ENCODE measurements at regions not wholly inside any gene's neighbourhood (a gene's known extent, or its start where the extent isn't known, plus 50 kb on each side); places are given as distances from the start of the nearest gene placed in this dataset.

DNA sequence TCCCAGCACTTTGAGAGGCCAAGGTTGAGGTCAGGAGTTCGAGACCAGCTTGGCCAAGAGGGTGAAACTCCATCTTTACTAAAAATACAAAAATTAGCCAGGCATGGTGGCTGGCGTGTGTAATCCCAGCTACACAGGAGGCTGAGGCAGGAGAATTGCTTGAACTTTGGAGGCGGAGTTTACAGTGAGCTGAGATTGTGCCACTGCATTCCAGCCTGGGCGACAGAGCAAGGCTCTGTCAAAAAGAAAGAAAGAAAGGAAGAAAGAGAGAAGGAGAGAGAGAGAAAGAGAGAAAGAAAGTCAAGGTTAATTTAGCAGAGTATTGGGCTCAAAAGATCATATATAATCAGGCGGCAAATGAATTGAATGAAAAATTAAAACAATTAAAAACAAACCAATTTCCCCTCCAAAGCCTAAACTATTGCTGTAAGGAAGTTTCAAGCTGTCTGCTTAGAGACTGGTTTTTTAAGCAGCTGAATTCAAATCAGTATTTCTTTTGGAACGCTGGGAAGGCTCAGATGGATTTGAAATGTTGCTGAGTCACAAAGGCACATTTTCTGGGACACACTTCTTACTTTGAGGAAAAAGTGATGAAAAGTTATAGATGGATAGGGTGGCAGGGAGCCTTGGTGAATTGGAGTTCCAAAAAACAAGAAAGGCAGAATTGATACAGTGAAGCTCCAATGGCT, 81.3 kb upstream of the BHLHE40 start:
- Mint-ChIP-seq H3K9me3 (ENCODE audit: low read depth) (no peaks in the 10 kb centered on the region), H3K27ac (ENCODE audit: unreplicated experiment) (peak overlapping the region; percentile 94), H3K36me3 (ENCODE audit: low read depth) (no peaks in the 10 kb centered on the region), H3K27me3 (ENCODE audit: low read depth) (no peaks in the 10 kb centered on the region), H3K4me3 (ENCODE audit: unreplicated experiment) (peak overlapping the region; percentile 41), H3K4me1 (ENCODE audit: low read depth) (peaks cover 19% of the 10 kb centered on the region)
- DNase-seq (ENCODE audit: low spot score), result no peak
- TF ChIP-seq, protein P1, sequence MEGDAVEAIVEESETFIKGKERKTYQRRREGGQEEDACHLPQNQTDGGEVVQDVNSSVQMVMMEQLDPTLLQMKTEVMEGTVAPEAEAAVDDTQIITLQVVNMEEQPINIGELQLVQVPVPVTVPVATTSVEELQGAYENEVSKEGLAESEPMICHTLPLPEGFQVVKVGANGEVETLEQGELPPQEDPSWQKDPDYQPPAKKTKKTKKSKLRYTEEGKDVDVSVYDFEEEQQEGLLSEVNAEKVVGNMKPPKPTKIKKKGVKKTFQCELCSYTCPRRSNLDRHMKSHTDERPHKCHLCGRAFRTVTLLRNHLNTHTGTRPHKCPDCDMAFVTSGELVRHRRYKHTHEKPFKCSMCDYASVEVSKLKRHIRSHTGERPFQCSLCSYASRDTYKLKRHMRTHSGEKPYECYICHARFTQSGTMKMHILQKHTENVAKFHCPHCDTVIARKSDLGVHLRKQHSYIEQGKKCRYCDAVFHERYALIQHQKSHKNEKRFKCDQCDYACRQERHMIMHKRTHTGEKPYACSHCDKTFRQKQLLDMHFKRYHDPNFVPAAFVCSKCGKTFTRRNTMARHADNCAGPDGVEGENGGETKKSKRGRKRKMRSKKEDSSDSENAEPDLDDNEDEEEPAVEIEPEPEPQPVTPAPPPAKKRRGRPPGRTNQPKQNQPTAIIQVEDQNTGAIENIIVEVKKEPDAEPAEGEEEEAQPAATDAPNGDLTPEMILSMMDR (IDR thresholded peaks at IDR 0.05), result no peak

DNA sequence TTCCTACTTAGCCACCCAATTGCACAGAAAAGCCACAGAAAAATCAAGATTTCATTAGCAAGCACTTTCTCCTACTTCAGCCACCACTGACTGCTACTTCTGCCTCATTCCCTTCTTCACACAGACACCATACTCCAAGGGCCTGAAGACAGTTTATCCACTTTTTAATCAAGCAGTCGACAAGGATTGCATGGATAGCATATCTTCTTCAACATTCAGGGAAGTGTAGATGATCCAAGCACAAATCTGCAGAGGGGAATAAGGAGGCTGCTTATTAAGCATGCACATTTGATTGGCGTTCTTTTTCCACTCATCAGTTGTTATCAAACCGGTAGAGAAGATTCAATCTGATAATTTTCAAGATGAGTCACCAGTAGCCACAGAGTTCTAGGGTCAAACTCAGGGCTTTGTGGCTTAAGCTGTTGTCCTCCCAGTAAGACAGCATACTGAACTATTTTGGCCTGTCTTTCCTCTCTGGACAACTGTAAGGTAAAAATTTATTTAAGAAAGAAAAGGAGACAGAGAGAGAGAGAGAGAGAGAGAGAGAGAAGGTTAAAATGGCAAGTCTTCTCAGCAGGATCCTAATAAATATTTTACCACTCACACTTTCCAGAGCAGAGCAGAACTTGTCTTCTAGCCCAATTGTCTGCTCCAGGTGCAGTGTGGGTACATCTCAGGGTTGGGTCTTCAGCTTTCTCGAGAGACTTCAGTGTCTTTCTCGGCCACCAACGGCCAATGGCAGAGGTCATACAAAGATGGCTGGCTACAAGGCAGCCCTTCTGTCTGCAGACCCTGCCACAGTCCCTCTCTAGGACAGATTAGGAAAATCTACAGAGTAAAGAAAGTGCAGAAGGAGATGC, 80.6 kb upstream of the BHLHE40 start:
- TF ChIP-seq, protein P1 (IDR thresholded peaks at IDR 0.05), result no peak
- H3K4me1 Mint-ChIP-seq (ENCODE audit: low read depth), result peaks cover 19% of the 10 kb centered on the region
- no peaks in the 10 kb centered on the region for H3K27me3 Mint-ChIP-seq (ENCODE audit: low read depth)
- no peaks in the 10 kb centered on the region for H3K9me3 Mint-ChIP-seq (ENCODE audit: low read depth)
- peak overlapping the region; percentile 94 for H3K27ac Mint-ChIP-seq (ENCODE audit: unreplicated experiment)
- no peak for DNase-seq (ENCODE audit: low spot score)
- no peaks in the 10 kb centered on the region for H3K36me3 Mint-ChIP-seq (ENCODE audit: low read depth)
- H3K4me3 Mint-ChIP-seq (ENCODE audit: unreplicated experiment), result no peak overlapping the region

DNA sequence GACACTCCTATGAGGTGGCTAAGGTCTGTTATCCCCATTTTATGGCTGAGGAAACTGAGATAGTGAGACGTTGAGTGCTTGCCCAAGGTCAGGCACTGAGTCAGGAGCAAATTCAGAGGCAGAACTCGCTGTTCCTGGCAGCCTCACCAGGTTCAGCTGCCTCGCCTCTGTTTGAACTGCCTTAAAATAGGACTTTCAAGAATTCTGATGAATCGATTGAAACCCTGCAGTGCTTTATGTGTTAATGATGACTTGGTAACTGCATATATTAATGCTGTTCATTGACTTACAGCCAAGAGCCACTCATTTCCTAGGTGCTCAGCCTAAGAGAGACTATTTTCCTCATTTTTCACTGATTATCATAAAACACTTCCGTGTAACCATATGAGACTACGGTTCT, 79.5 kb upstream of the BHLHE40 start:
- Mint-ChIP-seq H3K36me3 (ENCODE audit: low read depth) (no peaks in the 10 kb centered on the region), H3K4me3 (ENCODE audit: unreplicated experiment) (no peak overlapping the region), H3K27me3 (ENCODE audit: low read depth) (no peaks in the 10 kb centered on the region), H3K4me1 (ENCODE audit: low read depth) (peaks cover 20% of the 10 kb centered on the region), H3K9me3 (ENCODE audit: low read depth) (no peaks in the 10 kb centered on the region), H3K27ac (ENCODE audit: unreplicated experiment) (no peak overlapping the region)
- TF ChIP-seq, protein P1 (IDR thresholded peaks at IDR 0.05), result no peak
- DNase-seq (ENCODE audit: low spot score), result no peak

GRCh38 chr3:4900298-4900697, 78.9 kb upstream of the BHLHE40 start:
- Mint-ChIP-seq H3K27ac (ENCODE audit: unreplicated experiment) (no peak overlapping the region), H3K36me3 (ENCODE audit: low read depth) (no peaks in the 10 kb centered on the region), H3K9me3 (ENCODE audit: low read depth) (no peaks in the 10 kb centered on the region), H3K4me3 (ENCODE audit: unreplicated experiment) (no peak overlapping the region), H3K27me3 (ENCODE audit: low read depth) (no peaks in the 10 kb centered on the region), H3K4me1 (ENCODE audit: low read depth) (peaks cover 26% of the 10 kb centered on the region)
- DNase-seq (ENCODE audit: low spot score), result no peak
- TF ChIP-seq, protein P1 (IDR thresholded peaks at IDR 0.05), result no peak

DNA sequence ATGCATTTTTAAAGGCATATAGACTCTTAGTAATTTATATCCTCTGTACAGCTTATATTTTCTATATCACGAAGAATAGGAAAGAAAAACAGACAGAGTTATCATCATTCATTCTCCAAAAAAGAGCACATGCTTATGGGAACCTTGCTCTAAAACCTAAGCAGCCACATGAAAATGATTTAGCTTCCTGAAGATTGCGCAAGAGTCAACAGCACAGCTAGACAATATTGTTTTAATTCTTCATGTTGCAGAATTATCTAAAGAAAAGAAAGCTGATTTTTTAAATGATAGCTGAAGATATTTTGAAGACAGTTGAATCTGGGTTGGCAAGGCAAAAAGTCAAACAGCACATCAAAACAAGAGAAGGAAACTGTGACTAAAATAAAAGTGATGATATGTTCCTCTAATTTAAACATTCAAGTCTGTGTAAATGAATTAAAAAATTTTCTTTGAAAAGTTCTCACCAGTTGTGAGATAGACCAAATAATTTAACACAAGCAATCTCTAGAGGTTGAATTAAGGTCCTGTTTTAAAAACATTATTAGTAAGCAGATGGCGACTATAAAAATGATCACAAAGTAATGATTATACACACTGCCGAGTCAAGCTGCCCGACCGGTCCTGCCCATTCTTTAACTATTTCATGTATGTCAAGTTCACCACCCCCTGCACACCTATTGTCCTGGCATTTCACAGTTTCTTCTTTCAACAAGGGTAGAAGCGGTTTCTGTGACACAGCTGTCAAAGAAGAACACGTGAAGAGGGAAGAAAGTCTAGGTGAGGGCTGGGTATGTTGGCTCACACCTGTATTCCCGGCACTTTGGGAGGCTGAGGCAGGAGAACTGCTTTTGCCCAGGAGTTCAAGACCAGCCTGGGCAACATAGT, 74.2 kb upstream of the BHLHE40 start:
- no peak overlapping the region for H3K27ac Mint-ChIP-seq (ENCODE audit: unreplicated experiment)
- TF ChIP-seq, protein P1 (IDR thresholded peaks at IDR 0.05), result no peak
- DNase-seq (ENCODE audit: low spot score), result no peak
- no peaks in the 10 kb centered on the region for H3K27me3 Mint-ChIP-seq (ENCODE audit: low read depth)
- H3K36me3 Mint-ChIP-seq (ENCODE audit: low read depth), result no peaks in the 10 kb centered on the region
- peaks cover 24% of the 10 kb centered on the region for H3K4me1 Mint-ChIP-seq (ENCODE audit: low read depth)
- no peak overlapping the region for H3K4me3 Mint-ChIP-seq (ENCODE audit: unreplicated experiment)
- H3K9me3 Mint-ChIP-seq (ENCODE audit: low read depth), result no peaks in the 10 kb centered on the region
